Endothelial cell (in vitro differentiated cells): ENCODE measurements at regions not wholly inside any gene's neighbourhood (a gene's known extent, or its start where the extent isn't known, plus 50 kb on each side); places are given as distances from the start of the nearest gene placed in this dataset.

Experiments used
- DNase-seq: peaks from one replicate; pipeline ENCODE4 v3.0.0; 2021; ENCODE audit warnings: low spot score
- H3K27ac Mint-ChIP-seq: one replicate; pipeline ENCODE4 v1.8.0; 2021; ENCODE audit warnings: mixed read lengths, inconsistent platforms; ENCODE audit not compliant: unreplicated experiment
- H3K27me3 Mint-ChIP-seq: one replicate; pipeline ENCODE4 v1.8.0; 2021; ENCODE audit warnings: mild to moderate bottlenecking, moderate library complexity, mixed read lengths, inconsistent platforms; ENCODE audit not compliant: unreplicated experiment
- H3K36me3 Mint-ChIP-seq: one replicate; pipeline ENCODE4 v1.8.0; 2021; ENCODE audit warnings: mild to moderate bottlenecking, low read depth, mixed read lengths, inconsistent platforms; ENCODE audit not compliant: unreplicated experiment
- H3K4me1 Mint-ChIP-seq: one replicate; pipeline ENCODE4 v1.8.0; 2021; ENCODE audit warnings: mild to moderate bottlenecking, mixed read lengths, inconsistent platforms; ENCODE audit not compliant: unreplicated experiment
- H3K4me3 Mint-ChIP-seq: one replicate; pipeline ENCODE4 v1.8.0; 2021; ENCODE audit warnings: mild to moderate bottlenecking, mixed read lengths, inconsistent platforms; ENCODE audit not compliant: unreplicated experiment
- H3K9me3 Mint-ChIP-seq: one replicate; pipeline ENCODE4 v1.8.0; 2021; ENCODE audit warnings: mixed read lengths, inconsistent platforms; ENCODE audit not compliant: unreplicated experiment
- CTCF ChIP-seq: fragments of 200-600 bp; sonication (generic); IDR thresholded peaks from one replicate; pipeline ENCODE4 v1.5.0; 2021; ENCODE audit warnings: antibody characterized with exemption; ENCODE audit not compliant: unreplicated experiment

- no peaks in the 10 kb centered on the region for H3K9me3 Mint-ChIP-seq
- no peak overlapping the region for H3K27ac Mint-ChIP-seq
- H3K36me3 Mint-ChIP-seq = no peaks in the 10 kb centered on the region
- no peak for TF ChIP-seq CTCF
- no peak overlapping the region for H3K4me3 Mint-ChIP-seq
- H3K4me1 Mint-ChIP-seq = no peaks in the 10 kb centered on the region
- H3K27me3 Mint-ChIP-seq = no peaks in the 10 kb centered on the region
- no peak for DNase-seq
Observed at GRCh38 chr5:51988634-51989033, 605.4 kb downstream of the ISL1 start.

GRCh38 chr5:51990241-51990640, 607.0 kb downstream of the ISL1 start:
- H3K27me3 Mint-ChIP-seq = no peaks in the 10 kb centered on the region
- H3K27ac Mint-ChIP-seq = no peak overlapping the region
- no peak for TF ChIP-seq CTCF
- H3K9me3 Mint-ChIP-seq = no peaks in the 10 kb centered on the region
- no peaks in the 10 kb centered on the region for H3K4me1 Mint-ChIP-seq
- no peak overlapping the region for H3K4me3 Mint-ChIP-seq
- no peaks in the 10 kb centered on the region for H3K36me3 Mint-ChIP-seq
- no peak for DNase-seq

GRCh38 chr5:51990661-51991180, 607.5 kb downstream of the ISL1 start:
- H3K27me3 Mint-ChIP-seq = no peaks in the 10 kb centered on the region
- no peak for DNase-seq
- H3K27ac Mint-ChIP-seq = no peak overlapping the region
- H3K4me1 Mint-ChIP-seq = no peaks in the 10 kb centered on the region
- TF ChIP-seq CTCF = no peak
- no peaks in the 10 kb centered on the region for H3K36me3 Mint-ChIP-seq
- H3K4me3 Mint-ChIP-seq = no peak overlapping the region
- no peaks in the 10 kb centered on the region for H3K9me3 Mint-ChIP-seq

GRCh38 chr5:51991940-51992339, 608.7 kb downstream of the ISL1 start:
- H3K9me3 Mint-ChIP-seq = no peaks in the 10 kb centered on the region
- no peaks in the 10 kb centered on the region for H3K4me1 Mint-ChIP-seq
- no peaks in the 10 kb centered on the region for H3K36me3 Mint-ChIP-seq
- H3K27me3 Mint-ChIP-seq = no peaks in the 10 kb centered on the region
- TF ChIP-seq CTCF = no peak
- no peak overlapping the region for H3K27ac Mint-ChIP-seq
- no peak for DNase-seq
- H3K4me3 Mint-ChIP-seq = no peak overlapping the region

- Mint-ChIP-seq H3K27me3 (peaks cover 1% of the 10 kb centered on the region), H3K9me3 (no peaks in the 10 kb centered on the region), H3K36me3 (no peaks in the 10 kb centered on the region), H3K4me3 (no peak overlapping the region), H3K4me1 (no peaks in the 10 kb centered on the region), H3K27ac (no peak overlapping the region)
- no peak for TF ChIP-seq CTCF
- no peak for DNase-seq
Observed at GRCh38 chr5:51995773-51996306, 612.6 kb downstream of the ISL1 start.
